Endothelial cell of umbilical vein (primary cell): ENCODE measurements at regions not wholly inside any gene's neighbourhood (a gene's known extent, or its start where the extent isn't known, plus 50 kb on each side); places are given as distances from the start of the nearest gene placed in this dataset.

Experiments used
- BruUV-seq: library from RNA; stranded (reverse); fragments of 400-500 nt; replicated peaks from 2 replicates; lab custom pipeline; 2021; lab: Mats Ljungman, UMichigan
- CTCF ChIA-PET: fragments of 300-600, 350-600 bp; sonication (Branson Sonifier 250); formaldehyde crosslinking; loops from one replicate; lab custom pipeline; 2021; ENCODE audit warnings: antibody characterized with exemption, inconsistent platforms; lab: Charles Lee
- POLR2A ChIA-PET: fragments of 300-600, 350-600 bp; sonication (Branson Sonifier 250); formaldehyde crosslinking; loops from one replicate; lab custom pipeline; 2021; ENCODE audit warnings: antibody characterized with exemption, inconsistent platforms; lab: Charles Lee
- DNase-seq: peaks from one replicate; pipeline ENCODE4 v3.0.0-alpha.2; 2011; ENCODE audit warnings: low read depth, low spot score
- FAIRE-seq: peaks from 2 replicates; lab custom pipeline; 2011; peaks lifted over from hg19 to GRCh38; lab: Jason Lieb, UNC
- H2AFZ ChIP-seq: 2 replicates; pipeline ENCODE4 v1.6.0; 2012; ENCODE audit warnings: low read depth, low read length, control low read depth, inconsistent platforms
- H3K27ac ChIP-seq: 2 replicates; pipeline ENCODE4 v1.5.1; 2011; ENCODE audit warnings: low read depth, mild to moderate bottlenecking, control low read depth, low read length, moderate library complexity; ENCODE audit not compliant: insufficient read depth
- H3K27me3 ChIP-seq, 2 experiments: 2 replicates each; pipeline versions ENCODE4 v1.6.0 to v1.6.1; 2011; ENCODE audit warnings: low read length in 2 of 2, mixed read lengths in 1 of 2; ENCODE audit not compliant: control insufficient read depth in 2 of 2, insufficient read depth in 2 of 2
- H3K36me3 ChIP-seq, 2 experiments: 2 replicates in 1 of 2; 3 replicates in 1 of 2; pipeline ENCODE4 v1.5.1; 2011; ENCODE audit warnings: low read length in 2 of 2, mild to moderate bottlenecking in 1 of 2, moderate library complexity in 1 of 2; ENCODE audit not compliant: control insufficient read depth in 2 of 2, insufficient read depth in 2 of 2; ENCODE audit errors: extremely low read depth in 1 of 2
- H3K4me1 ChIP-seq: 3 replicates; pipeline ENCODE4 v1.5.1; 2011; ENCODE audit warnings: mild to moderate bottlenecking, low read length; ENCODE audit not compliant: control insufficient read depth, insufficient read depth; ENCODE audit errors: extremely low read depth
- H3K4me2 ChIP-seq: 2 replicates; pipeline ENCODE4 v1.6.1; 2011; ENCODE audit warnings: low read length, control low read depth, mixed read lengths; ENCODE audit not compliant: insufficient read depth
- H3K4me3 ChIP-seq, 3 experiments: fragments of 200-600 bp in 1 of 3; sonication (generic), shearing (Covaris generic) in 1 of 3; replicated peaks in 1 of 3; 2 replicates each; pipeline ENCODE4 v1.5.1; 2011 to 2016; ENCODE audit warnings: control low read depth in 3 of 3, low read length in 3 of 3, mild to moderate bottlenecking in 2 of 3, inconsistent platforms in 1 of 3, low read depth in 1 of 3, moderate library complexity in 1 of 3; ENCODE audit not compliant: insufficient read depth in 1 of 3
- H3K79me2 ChIP-seq: 2 replicates; pipeline ENCODE4 v1.6.0; 2012; ENCODE audit warnings: low read length, inconsistent platforms; ENCODE audit not compliant: control insufficient read depth, insufficient read depth
- H3K9ac ChIP-seq: replicated peaks from 2 replicates; pipeline ENCODE3; 2011; ENCODE audit warnings: low read length, control low read depth; ENCODE audit not compliant: insufficient read depth; ENCODE audit errors: extremely low read depth
- H3K9me1 ChIP-seq: replicated peaks from 3 replicates; pipeline ENCODE4 v1.6.0; 2011; ENCODE audit warnings: mild to moderate bottlenecking, low read length; ENCODE audit not compliant: control insufficient read depth, insufficient read depth; ENCODE audit errors: extremely low read depth
- H3K9me3 ChIP-seq: replicated peaks from 2 replicates; pipeline ENCODE4 v1.5.1; 2012; ENCODE audit warnings: low read length, inconsistent platforms; ENCODE audit not compliant: control insufficient read depth, insufficient read depth
- H4K20me1 ChIP-seq: replicated peaks from 2 replicates; pipeline ENCODE3; 2011; ENCODE audit warnings: mild to moderate bottlenecking, low read length; ENCODE audit not compliant: control insufficient read depth, insufficient read depth; ENCODE audit errors: extremely low read depth
- EZH2 ChIP-seq: IDR thresholded peaks from 2 replicates; pipeline ENCODE4 v1.6.1; 2012; ENCODE audit warnings: borderline replicate concordance, low read depth, mild to moderate bottlenecking, moderate library complexity, low read length, inconsistent platforms; ENCODE audit not compliant: severe bottlenecking
- FOS ChIP-seq: IDR thresholded peaks from 2 replicates; pipeline ENCODE4 v1.6.1; 2011; ENCODE audit warnings: mild to moderate bottlenecking, low read length, moderate library complexity, borderline replicate concordance; ENCODE audit not compliant: insufficient read depth
- GATA2 ChIP-seq: IDR thresholded peaks from 2 replicates; pipeline ENCODE4 v1.7.0; 2011; ENCODE audit warnings: low read depth, mild to moderate bottlenecking, moderate library complexity, mixed read lengths, low read length; ENCODE audit not compliant: insufficient read length, insufficient read depth
- JUN ChIP-seq: IDR thresholded peaks from 2 replicates; pipeline ENCODE4 v1.6.1; 2011; ENCODE audit warnings: borderline replicate concordance, low read depth; ENCODE audit not compliant: insufficient read length, insufficient read depth
- MYC ChIP-seq: IDR thresholded peaks from one replicate; pipeline ENCODE4 v1.6.1; 2011; ENCODE audit warnings: mild to moderate bottlenecking, low read depth, low read length
- POLR2A ChIP-seq: IDR thresholded peaks from 2 replicates; pipeline ENCODE4 v1.6.1; 2012; ENCODE audit warnings: low read depth, mild to moderate bottlenecking, control low read depth, low read length
- POLR2AphosphoS5 ChIP-seq: IDR thresholded peaks from 2 replicates; pipeline ENCODE4 v1.6.1; 2012; ENCODE audit warnings: low read depth, mild to moderate bottlenecking, control low read depth, low read length, moderate library complexity; ENCODE audit not compliant: insufficient read depth
- dilution Hi-C: fragments of 300-500 bp; cut with MboI; formaldehyde crosslinking; loops from one replicate; pipeline ENCODE4 v1.15.0; 2019; ENCODE audit warnings: low sequenced_read_pairs; ENCODE audit not compliant: extremely low pct_ligation_motif_present
- intact Hi-C: fragments of 100-400 bp; cut with micrococcal nuclease; formaldehyde crosslinking; loops from one replicate; pipeline ENCODE4 v1.10.0; 2022
- TF ChIP-seq, protein P1 (sequence below), 2 donors: IDR thresholded peaks; 1 replicate in 1 of 2; 2 replicates in 1 of 2; pipeline ENCODE4 v1.5.1; 2011; ENCODE audit warnings: low read length in 2 of 2, mild to moderate bottlenecking in 2 of 2, moderate library complexity in 2 of 2, control low read depth in 1 of 2, inconsistent platforms in 1 of 2, low read depth in 1 of 2; ENCODE audit not compliant: insufficient read depth in 1 of 2; ENCODE audit errors: extremely low read depth in 1 of 2
- TF ChIP-seq, protein P2 (sequence below): IDR thresholded peaks from 2 replicates; pipeline ENCODE4 v1.6.1; 2011; ENCODE audit not compliant: insufficient read depth, insufficient read length

GRCh38 chr18:34971313-34971712 is 69.9 kb upstream of the MAPRE2 start:
- intact Hi-C loops (loop anchor here (10.0 kb wide), 1 partner anchor 377 kb away; no protein-coding TSS in a partner anchor), dilution Hi-C loops (no loop called here)
- ChIA-PET CTCF (interaction anchor here (0.9 to 1.6 kb wide), 4 partner anchors 9 to 105 kb away, joined by 3 to 5 read pairs (median 4); no protein-coding TSS in a partner anchor), POLR2A (interaction anchor here (0.8 kb wide), 1 partner anchor 7 kb away, joined by 3 read pairs; no protein-coding TSS in a partner anchor)
- Histone ChIP-seq H3K79me2 (no peaks in the 10 kb centered on the region), H3K36me3 (no peaks in the 10 kb centered on the region), H3K9me3 (no peaks in the 10 kb centered on the region), H4K20me1 (no peaks in the 10 kb centered on the region), H2AFZ (no peak overlapping the region), H3K27ac (no peak overlapping the region), H3K9ac (no peak overlapping the region), H3K4me1 (no peaks in the 10 kb centered on the region), H3K27me3 (peaks cover 20 to 26% of the 10 kb centered on the region in 2 experiments), H3K9me1 (no peaks in the 10 kb centered on the region), H3K4me3 (no peak overlapping the region), H3K4me2 (no peak overlapping the region)
- FAIRE-seq (no peak), DNase-seq (no peak)
- no TSS peak for BruUV-seq
- no peak for TF ChIP-seq POLR2AphosphoS5
- TF ChIP-seq, protein P1, sequence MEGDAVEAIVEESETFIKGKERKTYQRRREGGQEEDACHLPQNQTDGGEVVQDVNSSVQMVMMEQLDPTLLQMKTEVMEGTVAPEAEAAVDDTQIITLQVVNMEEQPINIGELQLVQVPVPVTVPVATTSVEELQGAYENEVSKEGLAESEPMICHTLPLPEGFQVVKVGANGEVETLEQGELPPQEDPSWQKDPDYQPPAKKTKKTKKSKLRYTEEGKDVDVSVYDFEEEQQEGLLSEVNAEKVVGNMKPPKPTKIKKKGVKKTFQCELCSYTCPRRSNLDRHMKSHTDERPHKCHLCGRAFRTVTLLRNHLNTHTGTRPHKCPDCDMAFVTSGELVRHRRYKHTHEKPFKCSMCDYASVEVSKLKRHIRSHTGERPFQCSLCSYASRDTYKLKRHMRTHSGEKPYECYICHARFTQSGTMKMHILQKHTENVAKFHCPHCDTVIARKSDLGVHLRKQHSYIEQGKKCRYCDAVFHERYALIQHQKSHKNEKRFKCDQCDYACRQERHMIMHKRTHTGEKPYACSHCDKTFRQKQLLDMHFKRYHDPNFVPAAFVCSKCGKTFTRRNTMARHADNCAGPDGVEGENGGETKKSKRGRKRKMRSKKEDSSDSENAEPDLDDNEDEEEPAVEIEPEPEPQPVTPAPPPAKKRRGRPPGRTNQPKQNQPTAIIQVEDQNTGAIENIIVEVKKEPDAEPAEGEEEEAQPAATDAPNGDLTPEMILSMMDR (IDR thresholded peaks at IDR 0.05; ENCODE audit: extremely low read depth in 1 of 2, insufficient read depth in 1 of 2, low read depth in 1 of 2, low read length in 2 of 2): no peak
- no peak for TF ChIP-seq GATA2
- no peak for TF ChIP-seq POLR2A
- TF ChIP-seq, protein P2, sequence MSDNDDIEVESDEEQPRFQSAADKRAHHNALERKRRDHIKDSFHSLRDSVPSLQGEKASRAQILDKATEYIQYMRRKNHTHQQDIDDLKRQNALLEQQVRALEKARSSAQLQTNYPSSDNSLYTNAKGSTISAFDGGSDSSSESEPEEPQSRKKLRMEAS: no peak
- TF ChIP-seq JUN: no peak
- no peak for TF ChIP-seq FOS
- no peak for TF ChIP-seq MYC
- TF ChIP-seq EZH2: no peak
